Aorta (tissue), 5 donors: ENCODE measurements at regions not wholly inside any gene's neighbourhood (a gene's known extent, or its start where the extent isn't known, plus 50 kb on each side); places are given as distances from the start of the nearest gene placed in this dataset.

Source experiments
- ATAC-seq: fragments of 200-7000 bp; cut with Tn5 transposase; one replicate; pipeline ENCODE4 v1.9.1; 2022; ENCODE audit warnings: moderate library complexity; ENCODE audit not compliant: low FRiP score
- DNase-seq, 2 donors: peaks; one replicate each; pipeline ENCODE4 v3.0.0-alpha.2; 2020
- H3K27ac ChIP-seq, 2 donors: one replicate each; pipeline ENCODE4 v1.5.1; 2013; ENCODE audit warnings: low read length in 2 of 2, mild to moderate bottlenecking in 2 of 2, moderate library complexity in 2 of 2, control low read depth in 1 of 2, inconsistent platforms in 1 of 2, low read depth in 1 of 2
- H3K27me3 ChIP-seq, 2 donors: one replicate each; pipeline ENCODE4 v1.6.1; 2013; ENCODE audit warnings: control low read depth in 1 of 2, low read length in 1 of 2, mild to moderate bottlenecking in 1 of 2, moderate library complexity in 1 of 2; ENCODE audit not compliant: insufficient read depth in 2 of 2, control insufficient read depth in 1 of 2
- H3K36me3 ChIP-seq, 2 donors: one replicate each; pipeline ENCODE4 v1.6.1; 2013; ENCODE audit warnings: control low read depth in 1 of 2, low read length in 1 of 2, mild to moderate bottlenecking in 1 of 2; ENCODE audit not compliant: insufficient read depth in 2 of 2, control insufficient read depth in 1 of 2
- H3K4me1 ChIP-seq, 2 donors: one replicate each; pipeline ENCODE4 v1.6.1; 2013; ENCODE audit warnings: low read length in 2 of 2, control low read depth in 1 of 2, mild to moderate bottlenecking in 1 of 2, moderate library complexity in 1 of 2; ENCODE audit not compliant: insufficient read depth in 2 of 2, control insufficient read depth in 1 of 2
- H3K4me3 ChIP-seq, 2 donors: one replicate each; pipeline ENCODE4 v1.5.1; 2013; ENCODE audit warnings: low read length in 2 of 2, control low read depth in 1 of 2, mild to moderate bottlenecking in 1 of 2
- H3K9me3 ChIP-seq: one replicate; pipeline ENCODE4 v1.6.1; 2013; ENCODE audit warnings: mild to moderate bottlenecking, low read length; ENCODE audit not compliant: control insufficient read depth
- WGBS, 2 donors: extraction: QIAGEN DNeasy Blood & Tissue Kit; methylation state at CpG; one replicate each; pipeline ENCODE4 v1.1.7; 2013; 5-methylcytosine and 5-hydroxymethylcytosine counted together
- intact Hi-C, 2 donors: fragments of 100-400 bp; cut with DNase I; formaldehyde crosslinking; loops; one replicate each; pipeline versions ENCODE4 v1.14.2 to v1.15.0; 2022
- donor health status: healthy with polysubstance abuse.
- donor health status: Bipolar disorder and iron deficiency.
- donor health status: DM: no; HTN: no; CAD: no.
- donor health status: DM: no; HTN: no; CAD: no.
- donor health status: DM: yes; HTN: yes; CAD: no.

- Histone ChIP-seq H3K27ac (no peak overlapping the region), H3K27me3 (no peaks in the 10 kb centered on the region), H3K4me1 (peaks cover 0 to 6% of the 10 kb centered on the region in 2 donors), H3K9me3 (no peaks in the 10 kb centered on the region), H3K4me3 (no peak overlapping the region), H3K36me3 (no peaks in the 10 kb centered on the region)
- intact Hi-C loops, result no loop called here
- peak; percentile 77 to 82 for DNase-seq
- 77 to 79% methylated on average over 8 to 11 of the region's 11 CpGs for WGBS, 2 donors
- peak; percentile 71 for ATAC-seq
These were observed 265.9 kb upstream of the ZMIZ1 start for GRCh38 chr10:78802866-78803265.

- ATAC-seq (no peak), DNase-seq (no peak)
- no peak overlapping the region for H3K27ac ChIP-seq
- H3K4me1 ChIP-seq, result peaks cover 0 to 6% of the 10 kb centered on the region in 2 donors
- H3K27me3 ChIP-seq, result no peaks in the 10 kb centered on the region
- WGBS, 2 donors, result 89 to 100% methylated on average over 8 of the region's 8 CpGs
- no peak overlapping the region for H3K4me3 ChIP-seq
- H3K9me3 ChIP-seq, result no peaks in the 10 kb centered on the region
- intact Hi-C loops, result no loop called here
- no peaks in the 10 kb centered on the region for H3K36me3 ChIP-seq
These were observed 265.1 kb upstream of the ZMIZ1 start for GRCh38 chr10:78803710-78804109.

GRCh38 chr10:78804411-78805032 lies 264.2 kb upstream of the ZMIZ1 start:
- intact Hi-C loops, result no loop called here
- Histone ChIP-seq H3K36me3 (no peaks in the 10 kb centered on the region), H3K9me3 (no peaks in the 10 kb centered on the region), H3K27ac (peak overlapping the region in 1 of 2 donors; percentile 68), H3K4me1 (peaks cover 0 to 6% of the 10 kb centered on the region in 2 donors), H3K4me3 (no peak overlapping the region), H3K27me3 (no peaks in the 10 kb centered on the region)
- 9 to 13% methylated on average over 7 of the region's 7 CpGs for WGBS, 2 donors
- peak; percentile 60 for ATAC-seq
- DNase-seq, result no peak

- no peak overlapping the region for H3K4me3 ChIP-seq
- no peaks in the 10 kb centered on the region for H3K27me3 ChIP-seq
- H3K27ac ChIP-seq, result peak overlapping the region in 1 of 2 donors; percentile 68
- ATAC-seq, result peak; percentile 91
- 5 to 10% methylated on average over 6 of the region's 6 CpGs for WGBS, 2 donors
- no peaks in the 10 kb centered on the region for H3K36me3 ChIP-seq
- intact Hi-C loops, result no loop called here
- DNase-seq, result peak; percentile 82
- H3K9me3 ChIP-seq, result no peaks in the 10 kb centered on the region
- H3K4me1 ChIP-seq, result peaks cover 0 to 6% of the 10 kb centered on the region in 2 donors
These were observed 263.6 kb upstream of the ZMIZ1 start for GRCh38 chr10:78805176-78805575.

- DNase-seq, result no peak
- Histone ChIP-seq H3K27me3 (no peaks in the 10 kb centered on the region), H3K27ac (no peak overlapping the region), H3K4me3 (no peak overlapping the region), H3K4me1 (peaks cover 0 to 6% of the 10 kb centered on the region in 2 donors), H3K9me3 (no peaks in the 10 kb centered on the region), H3K36me3 (no peaks in the 10 kb centered on the region)
- no peak for ATAC-seq
- WGBS, 2 donors, result 89 to 96% methylated on average over 2 of the region's 2 CpGs
- intact Hi-C loops, result no loop called here
These were observed 262.0 kb upstream of the ZMIZ1 start for GRCh38 chr10:78806681-78807221.

GRCh38 chr10:78807504-78808203 lies 261.1 kb upstream of the ZMIZ1 start:
- H3K4me3 ChIP-seq, result no peak overlapping the region
- intact Hi-C loops, result no loop called here
- peaks cover 0 to 6% of the 10 kb centered on the region in 2 donors for H3K4me1 ChIP-seq
- no peak for DNase-seq
- H3K9me3 ChIP-seq, result no peaks in the 10 kb centered on the region
- WGBS, 2 donors, result 93% methylated on average over 12 of the region's 12 CpGs
- no peaks in the 10 kb centered on the region for H3K27me3 ChIP-seq
- no peak for ATAC-seq
- no peaks in the 10 kb centered on the region for H3K36me3 ChIP-seq
- H3K27ac ChIP-seq, result no peak overlapping the region

- peaks cover 0 to 6% of the 10 kb centered on the region in 2 donors for H3K4me1 ChIP-seq
- intact Hi-C loops, result no loop called here
- no peak overlapping the region for H3K4me3 ChIP-seq
- 76 to 98% methylated on average over 8 of the region's 8 CpGs for WGBS, 2 donors
- H3K27ac ChIP-seq, result no peak overlapping the region
- H3K36me3 ChIP-seq, result no peaks in the 10 kb centered on the region
- H3K9me3 ChIP-seq, result no peaks in the 10 kb centered on the region
- DNase-seq (no peak), ATAC-seq (no peak)
- H3K27me3 ChIP-seq, result no peaks in the 10 kb centered on the region
These were observed 260.5 kb upstream of the ZMIZ1 start for GRCh38 chr10:78808286-78808685.

GRCh38 chr10:78808736-78809367 lies 259.9 kb upstream of the ZMIZ1 start:
- ATAC-seq (no peak), DNase-seq (no peak)
- Histone ChIP-seq H3K4me1 (peaks cover 0 to 6% of the 10 kb centered on the region in 2 donors), H3K27me3 (no peaks in the 10 kb centered on the region), H3K36me3 (no peaks in the 10 kb centered on the region), H3K9me3 (no peaks in the 10 kb centered on the region), H3K27ac (no peak overlapping the region), H3K4me3 (no peak overlapping the region)
- 93 to 96% methylated on average over 3 of the region's 3 CpGs for WGBS, 2 donors
- intact Hi-C loops, result no loop called here
